ENCODE measurements at regions not wholly inside any gene's neighbourhood (a gene's known extent, or its start where the extent isn't known, plus 50 kb on each side); places are given as distances from the start of the nearest gene placed in this dataset.
"Not testable (repeated sequence)": the region's sequence is repeated elsewhere in the genome, so short reads cannot be mapped to it uniquely, and the experiment has no call there.

DNA sequence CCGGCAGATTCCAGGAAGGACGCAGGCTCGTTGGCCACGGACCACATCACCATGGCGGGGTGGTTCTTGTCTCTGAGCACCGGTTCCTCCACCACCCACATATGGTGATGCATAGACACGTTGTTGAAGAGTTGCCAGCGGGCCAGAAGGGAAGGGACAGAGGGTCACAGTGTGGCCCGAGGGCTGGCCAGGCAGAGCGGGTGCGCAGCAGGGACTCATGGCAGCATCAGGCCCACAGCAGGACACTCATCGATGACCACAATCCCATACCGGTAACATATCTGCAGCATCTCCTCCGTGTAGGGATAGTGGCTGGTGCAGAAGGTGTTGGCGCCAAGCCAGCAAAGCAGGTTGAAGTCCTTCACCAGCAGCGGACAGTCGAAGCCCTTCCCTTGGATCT lies 469.2 kb upstream of the FAM174A start:
- TF ChIP-seq, protein P1, sequence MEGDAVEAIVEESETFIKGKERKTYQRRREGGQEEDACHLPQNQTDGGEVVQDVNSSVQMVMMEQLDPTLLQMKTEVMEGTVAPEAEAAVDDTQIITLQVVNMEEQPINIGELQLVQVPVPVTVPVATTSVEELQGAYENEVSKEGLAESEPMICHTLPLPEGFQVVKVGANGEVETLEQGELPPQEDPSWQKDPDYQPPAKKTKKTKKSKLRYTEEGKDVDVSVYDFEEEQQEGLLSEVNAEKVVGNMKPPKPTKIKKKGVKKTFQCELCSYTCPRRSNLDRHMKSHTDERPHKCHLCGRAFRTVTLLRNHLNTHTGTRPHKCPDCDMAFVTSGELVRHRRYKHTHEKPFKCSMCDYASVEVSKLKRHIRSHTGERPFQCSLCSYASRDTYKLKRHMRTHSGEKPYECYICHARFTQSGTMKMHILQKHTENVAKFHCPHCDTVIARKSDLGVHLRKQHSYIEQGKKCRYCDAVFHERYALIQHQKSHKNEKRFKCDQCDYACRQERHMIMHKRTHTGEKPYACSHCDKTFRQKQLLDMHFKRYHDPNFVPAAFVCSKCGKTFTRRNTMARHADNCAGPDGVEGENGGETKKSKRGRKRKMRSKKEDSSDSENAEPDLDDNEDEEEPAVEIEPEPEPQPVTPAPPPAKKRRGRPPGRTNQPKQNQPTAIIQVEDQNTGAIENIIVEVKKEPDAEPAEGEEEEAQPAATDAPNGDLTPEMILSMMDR (IDR thresholded peaks at IDR 0.05; ENCODE audit: low read length): not testable (repeated sequence)
- not testable (repeated sequence) for TF ChIP-seq EZH2 (optimal IDR thresholded peaks at IDR 0.05; ENCODE audit: low read depth, low read length); EZH2phosphoT487 (IDR thresholded peaks at IDR 0.05; ENCODE audit: low read length)

All from MM.1S (cell line).